GM21447 (cell line): ENCODE measurements at regions not wholly inside any gene's neighbourhood (a gene's known extent, or its start where the extent isn't known, plus 50 kb on each side); places are given as distances from the start of the nearest gene placed in this dataset.

Source experiments
- ATAC-seq: cut with Tn5 transposase; IDR thresholded peaks from one replicate; pipeline ENCODE4 v1.9.1; 2021; ENCODE audit not compliant: unreplicated experiment

DNA sequence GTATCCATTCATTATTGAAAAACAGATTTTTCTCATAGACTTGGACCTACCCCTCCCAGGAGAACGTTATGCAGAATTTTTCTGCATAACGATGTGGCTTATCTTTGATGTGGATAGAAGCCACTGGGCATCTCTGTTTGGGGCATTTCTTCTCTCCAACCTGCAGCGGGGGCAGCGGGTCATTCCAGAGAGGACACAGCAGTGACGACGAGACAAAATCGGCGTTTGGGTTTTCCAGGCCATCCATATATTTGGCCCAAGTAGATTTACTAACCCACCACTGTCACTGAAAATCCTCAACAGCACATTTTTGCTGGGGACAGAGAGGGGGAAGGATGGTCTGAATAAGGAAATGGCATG lies 299.3 kb upstream of the PITRM1 start:
- ATAC-seq: no peak

DNA sequence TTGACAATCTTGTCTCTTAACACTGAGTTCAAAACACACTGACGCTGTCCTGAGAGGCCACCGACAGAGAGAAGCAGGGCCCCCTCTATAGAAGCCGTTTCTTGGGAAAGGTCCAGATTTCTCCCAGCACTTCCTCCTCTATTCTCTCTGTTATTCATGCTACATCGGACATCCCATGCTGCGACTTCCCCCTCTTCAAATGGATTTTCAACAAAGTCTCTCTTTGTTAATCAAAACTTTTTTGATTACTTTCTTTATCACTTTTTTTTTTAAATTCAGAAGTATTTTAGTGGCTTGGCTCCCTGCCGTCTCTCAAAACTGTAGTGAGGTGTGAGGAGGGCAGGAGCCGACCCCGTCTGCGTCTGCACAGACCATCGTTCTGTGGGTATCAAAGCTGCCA lies 298.9 kb upstream of the PITRM1 start:
- ATAC-seq: no peak

DNA sequence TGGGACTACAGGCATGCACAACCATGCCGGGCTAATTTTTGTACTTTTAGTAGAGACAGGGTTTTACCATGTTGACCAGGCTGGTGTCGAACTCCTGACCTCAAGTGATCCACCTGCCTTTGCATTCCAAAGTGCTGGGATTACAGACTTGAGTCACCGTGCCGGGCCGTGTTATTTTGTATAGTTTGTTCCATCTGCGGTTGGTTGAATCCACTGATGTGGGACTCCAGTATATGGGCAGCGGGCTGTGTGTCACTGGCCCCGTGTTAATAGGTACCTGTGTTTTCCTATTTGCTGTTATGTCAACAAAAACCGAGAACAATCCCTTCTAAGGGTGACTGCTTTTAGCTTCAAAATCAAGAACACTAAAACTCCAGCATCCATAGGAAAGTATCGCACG lies 297.6 kb upstream of the PITRM1 start:
- ATAC-seq: no peak

DNA sequence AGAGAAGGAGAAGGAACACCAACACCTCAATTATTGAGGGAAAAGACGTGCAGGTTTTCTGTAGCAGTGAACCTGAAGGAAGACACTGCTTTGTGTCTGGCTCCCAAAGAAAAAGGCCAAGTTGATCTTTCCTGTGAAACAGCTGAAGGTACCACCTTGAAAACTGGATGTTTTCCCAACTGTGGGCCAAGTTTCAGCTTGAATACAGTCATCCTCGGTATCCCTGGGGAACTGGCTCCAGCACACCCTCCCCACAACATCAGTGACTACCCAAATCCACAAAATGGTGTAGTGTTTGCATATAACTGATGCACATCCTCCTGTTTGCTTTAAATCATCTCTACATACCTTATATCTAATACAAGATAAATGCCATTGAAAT lies 297.0 kb upstream of the PITRM1 start:
- no peak for ATAC-seq

DNA sequence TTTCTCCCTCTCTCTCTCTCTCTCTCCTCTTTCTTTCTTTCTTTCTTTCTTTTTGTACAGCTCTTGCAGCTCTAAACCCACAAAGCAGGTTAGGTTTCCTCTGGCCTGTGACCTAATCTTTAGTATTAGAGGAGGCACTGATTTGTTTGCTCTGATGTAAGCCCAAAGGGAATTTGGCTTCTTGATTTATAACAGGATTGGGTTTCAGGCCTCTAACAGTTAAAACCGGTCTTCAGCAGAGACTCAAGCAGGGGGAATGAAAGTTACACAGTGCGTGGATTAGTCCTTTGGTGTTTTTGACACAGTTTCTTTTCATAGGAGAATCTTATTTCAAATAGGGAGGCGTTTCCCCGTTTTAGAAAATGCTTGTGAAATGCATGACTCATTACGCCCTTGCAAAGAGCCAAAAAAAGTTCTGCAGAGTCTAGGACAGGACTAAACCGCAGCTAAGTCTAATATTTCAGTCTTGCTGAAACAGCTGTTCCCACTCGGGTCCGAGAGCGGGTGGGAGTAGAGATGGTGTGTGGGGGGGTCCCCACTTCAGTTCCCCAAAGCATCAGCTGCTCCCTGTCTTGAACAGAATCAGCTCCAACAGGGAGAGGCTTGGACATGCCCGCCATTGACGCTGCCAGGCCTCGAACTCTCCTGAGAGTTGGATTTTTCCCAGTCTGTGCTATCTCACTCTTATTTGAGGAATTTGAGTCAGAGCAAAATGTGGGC lies 296.5 kb upstream of the PITRM1 start:
- no peak for ATAC-seq

DNA sequence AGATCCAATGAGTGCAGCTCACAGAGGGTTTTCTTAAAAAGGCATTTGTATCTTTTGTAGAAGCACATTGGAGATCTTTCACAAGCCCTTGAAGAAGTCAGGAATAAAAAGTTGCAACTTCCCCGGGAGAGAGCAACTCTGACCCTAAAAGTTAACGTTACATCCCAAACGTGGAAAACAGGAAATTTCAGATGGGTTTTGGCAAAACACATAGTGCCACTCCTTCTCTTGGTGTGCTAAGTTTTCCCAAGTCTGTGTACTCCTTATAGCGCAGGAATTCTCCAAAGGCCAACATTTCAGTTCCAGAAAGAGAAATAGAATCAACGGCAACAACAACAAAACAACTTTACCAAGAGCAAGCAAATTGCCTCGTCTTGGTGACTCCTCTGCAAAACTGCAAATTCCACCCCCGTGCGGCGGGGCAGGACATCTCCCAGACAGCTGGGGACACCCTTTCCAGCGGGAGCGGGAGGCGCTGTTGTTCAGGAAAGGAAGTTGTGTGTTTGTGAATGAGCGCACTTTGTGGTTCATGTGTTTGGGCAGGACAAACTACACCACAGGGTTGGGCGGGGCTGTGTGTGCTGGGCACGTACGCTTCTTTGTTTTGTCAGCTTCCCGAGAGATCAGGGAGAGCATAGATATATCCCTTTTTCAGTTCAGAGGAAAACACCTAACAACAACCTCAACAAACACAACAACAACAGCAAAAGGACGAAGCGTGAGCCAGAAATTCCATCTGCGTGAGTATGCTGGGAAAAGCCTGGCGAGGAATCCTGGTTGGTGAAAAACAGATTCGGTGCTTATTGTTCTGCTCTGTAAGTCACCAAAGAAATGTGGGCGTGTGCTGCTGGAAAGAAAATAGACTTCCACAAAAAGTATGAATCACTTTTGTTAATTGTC lies 294.7 kb upstream of the PITRM1 start:
- no peak for ATAC-seq

DNA sequence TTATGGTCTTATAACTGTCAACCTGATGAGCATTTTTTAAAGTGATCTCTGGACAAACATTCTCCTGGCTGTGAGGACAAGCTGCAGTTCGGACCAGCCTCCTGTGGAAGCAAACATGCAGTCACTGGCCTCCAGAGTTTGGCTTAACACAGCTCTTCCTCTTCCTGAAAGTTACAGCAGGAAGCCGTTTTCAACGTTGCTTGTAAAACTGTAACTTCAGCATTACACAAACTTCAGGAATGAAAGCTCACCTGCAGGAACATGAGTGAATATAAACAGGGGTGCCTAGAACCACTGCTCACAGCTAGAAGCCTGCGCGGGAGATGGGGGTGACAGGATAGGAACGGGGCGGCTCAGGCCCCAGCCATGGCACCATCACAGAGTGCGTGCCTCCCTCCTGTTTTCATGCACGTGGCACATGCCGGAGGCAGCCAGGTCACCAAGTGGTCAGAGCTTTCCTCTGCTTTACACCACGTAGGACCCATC lies 292.9 kb upstream of the PITRM1 start:
- no peak for ATAC-seq

DNA sequence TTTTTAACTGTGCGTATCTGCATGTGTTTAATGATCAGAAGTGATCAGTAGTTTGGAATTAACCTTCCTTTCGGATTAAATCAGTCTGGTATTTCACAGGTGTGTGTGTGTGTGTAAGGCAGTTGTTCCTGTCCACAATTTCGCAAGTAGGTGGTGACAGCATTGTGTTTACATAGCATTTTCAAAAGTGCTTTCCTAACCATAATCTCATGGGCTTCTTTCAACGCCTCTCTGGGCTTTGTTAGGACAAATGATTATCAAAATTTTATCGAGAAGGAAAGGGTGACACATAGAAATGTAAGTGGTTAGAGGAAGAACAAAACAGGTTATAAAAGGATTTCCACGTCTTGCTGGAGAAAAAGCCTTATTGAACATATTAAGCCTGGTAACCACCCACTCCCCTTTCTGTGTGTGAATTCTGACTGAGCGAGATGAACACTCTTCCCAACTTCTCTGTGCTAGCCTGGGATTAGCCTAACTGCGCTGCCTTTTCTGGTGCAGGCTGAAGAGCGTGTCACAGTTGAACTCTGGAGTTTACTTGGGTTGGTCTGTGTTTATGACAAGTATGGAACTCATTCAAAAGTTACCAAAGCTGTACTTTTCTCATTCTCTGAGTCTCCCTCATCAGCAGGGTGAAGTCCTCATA lies 292.3 kb upstream of the PITRM1 start:
- ATAC-seq: no peak

DNA sequence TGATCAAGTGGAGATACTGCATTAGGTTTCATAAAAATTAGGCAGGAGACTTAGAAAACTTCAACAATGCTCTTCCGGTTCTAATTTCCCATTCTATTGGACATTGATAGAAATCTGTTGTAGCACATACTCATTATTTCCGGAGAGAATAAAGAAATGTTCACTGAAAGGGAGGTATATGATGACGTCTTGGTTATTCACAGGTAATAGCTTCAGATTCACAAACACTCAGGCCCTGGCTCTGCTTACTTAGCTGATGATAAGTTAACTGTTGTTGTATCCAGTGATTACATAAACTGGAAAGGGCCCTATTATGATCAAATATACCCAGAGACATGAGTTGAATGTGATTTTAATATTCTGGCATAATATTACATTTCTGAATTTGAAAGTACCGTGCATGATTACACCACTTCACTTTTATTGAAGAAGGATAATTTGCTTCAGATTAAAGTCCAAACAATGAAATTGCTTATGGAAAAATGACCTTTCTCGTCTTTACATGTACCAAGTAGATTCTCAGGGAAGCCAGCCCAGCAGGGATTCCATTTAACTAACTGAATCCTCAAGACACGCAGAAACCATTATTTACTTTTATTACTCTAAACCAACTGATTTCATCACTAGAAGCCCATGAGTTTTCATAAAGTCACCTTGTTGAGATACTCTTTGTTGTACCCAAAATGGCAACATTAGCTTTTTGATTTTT lies 288.0 kb upstream of the PITRM1 start:
- ATAC-seq: no peak

DNA sequence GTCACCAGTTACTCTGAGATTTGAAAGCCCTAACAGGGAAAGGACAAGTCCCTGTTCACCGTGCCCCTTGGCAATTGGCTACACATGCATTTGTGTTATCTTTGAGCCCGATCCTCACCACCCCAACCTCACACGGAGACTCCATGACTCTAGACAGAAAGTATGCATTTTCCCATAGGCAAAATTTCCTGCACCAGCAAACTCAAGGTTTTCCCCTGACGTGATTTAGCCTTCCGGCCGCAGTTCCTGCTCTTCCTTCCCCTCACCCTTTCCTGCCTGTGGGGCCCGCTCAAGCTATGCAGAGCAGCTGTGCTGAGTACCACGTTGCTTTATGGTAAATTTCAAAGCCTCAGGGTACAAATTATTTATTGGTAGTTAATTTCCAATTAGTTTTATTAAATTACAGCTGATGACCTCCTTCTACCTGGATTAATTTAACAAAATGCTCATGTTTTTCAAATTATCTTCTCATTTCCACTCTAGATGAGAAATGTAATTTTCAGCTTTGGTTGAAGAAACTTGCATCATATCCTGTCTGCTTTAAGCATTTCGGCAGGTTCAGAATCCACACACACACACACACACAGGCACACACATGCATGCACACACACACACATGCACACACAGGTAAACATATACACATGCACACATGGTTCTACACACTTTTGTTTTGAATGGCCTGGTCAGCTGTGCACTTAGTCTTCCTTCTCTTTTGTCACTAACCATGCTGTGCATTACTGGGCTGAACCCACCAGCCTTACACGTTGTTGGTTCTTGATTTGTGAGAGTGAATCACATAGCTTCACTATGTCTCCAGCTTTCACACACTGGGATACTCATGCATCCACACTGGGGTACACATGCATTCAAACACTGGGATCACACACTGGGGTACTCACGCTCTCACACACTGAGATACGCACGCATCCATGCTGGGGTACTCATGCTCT lies 283.1 kb upstream of the PITRM1 start:
- ATAC-seq: no peak

DNA sequence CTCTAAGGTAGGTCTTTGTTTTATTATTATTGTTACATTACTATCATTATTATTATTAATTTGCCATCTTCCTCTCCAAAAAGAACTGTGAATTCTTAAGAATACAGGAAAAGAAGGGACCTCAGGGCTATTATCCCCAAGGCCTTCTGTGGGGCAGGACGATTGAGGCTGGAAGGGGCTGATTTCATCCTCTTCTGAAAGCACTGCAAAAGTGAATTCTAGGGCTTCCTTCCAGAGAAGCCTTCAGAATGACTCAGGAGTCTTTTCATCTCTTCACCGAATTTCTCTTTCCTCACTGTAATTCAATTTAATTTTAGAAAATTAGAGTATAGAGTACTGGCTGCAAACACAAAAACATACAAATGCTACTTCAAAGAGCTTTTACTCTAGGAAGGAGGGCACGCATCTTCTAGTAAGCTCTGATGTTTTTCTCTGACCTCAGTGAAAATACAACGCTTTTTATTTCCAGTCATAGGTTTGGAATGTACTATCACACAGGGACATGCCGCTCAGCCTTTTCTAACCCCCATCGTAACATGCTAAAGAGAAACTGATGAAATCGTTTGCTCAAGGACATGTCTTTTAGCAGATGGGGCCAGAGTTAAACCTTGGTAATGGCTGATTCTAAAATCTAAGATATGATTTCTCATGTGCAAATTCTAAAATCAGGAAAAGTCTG lies 280.2 kb upstream of the PITRM1 start:
- ATAC-seq: no peak

DNA sequence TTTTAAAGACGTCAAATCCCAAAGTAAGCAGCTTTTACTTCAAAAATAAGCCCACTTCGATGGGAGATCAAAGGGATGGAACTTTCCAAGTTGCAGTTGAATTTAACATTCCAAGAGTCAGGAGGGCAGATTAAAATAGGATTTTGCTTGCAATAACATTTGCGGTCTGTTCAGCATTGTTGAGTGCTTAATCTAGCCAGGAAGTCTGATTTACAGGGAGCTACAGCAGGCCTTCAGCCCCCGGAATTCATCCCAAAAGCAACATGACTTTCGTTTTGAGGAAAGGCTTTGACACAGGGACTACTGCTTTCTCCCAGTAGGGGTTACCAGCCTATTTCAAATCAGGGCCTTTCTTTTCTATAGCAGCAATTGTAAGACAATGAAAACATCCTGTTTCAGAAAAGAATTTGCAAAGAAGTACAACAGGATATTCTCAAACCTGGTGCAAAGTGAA lies 279.6 kb upstream of the PITRM1 start:
- ATAC-seq: no peak

DNA sequence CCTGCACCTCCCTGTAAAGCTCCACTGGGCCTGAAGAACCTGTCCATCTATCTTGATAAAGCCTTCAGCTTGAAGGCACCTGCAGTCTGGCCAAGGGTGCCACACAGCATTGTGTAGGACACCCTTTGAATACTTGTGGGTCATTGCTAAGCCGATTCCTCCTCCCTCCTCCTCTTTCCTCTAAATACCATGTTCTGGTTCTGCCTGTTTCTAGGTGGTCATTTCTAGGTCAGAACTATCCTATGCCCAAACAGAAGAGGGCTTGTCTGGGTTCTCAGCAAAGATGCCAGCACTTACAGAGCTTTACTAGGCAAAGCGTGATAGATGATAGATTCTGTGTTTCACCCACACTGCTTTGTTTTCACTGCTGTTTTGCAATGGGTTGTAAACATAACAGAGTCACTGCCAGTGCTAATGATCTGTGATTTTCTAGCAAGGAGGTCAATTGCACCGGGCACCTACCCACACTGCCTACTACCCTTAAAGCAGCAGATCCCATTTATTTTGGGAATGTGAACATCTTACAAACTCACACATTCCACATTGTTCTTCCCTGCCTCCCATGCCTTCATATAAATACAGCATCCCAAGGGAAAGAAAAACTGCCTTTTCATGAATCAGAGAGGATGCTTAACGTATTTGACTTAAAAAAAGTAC lies 279.1 kb upstream of the PITRM1 start:
- no peak for ATAC-seq

DNA sequence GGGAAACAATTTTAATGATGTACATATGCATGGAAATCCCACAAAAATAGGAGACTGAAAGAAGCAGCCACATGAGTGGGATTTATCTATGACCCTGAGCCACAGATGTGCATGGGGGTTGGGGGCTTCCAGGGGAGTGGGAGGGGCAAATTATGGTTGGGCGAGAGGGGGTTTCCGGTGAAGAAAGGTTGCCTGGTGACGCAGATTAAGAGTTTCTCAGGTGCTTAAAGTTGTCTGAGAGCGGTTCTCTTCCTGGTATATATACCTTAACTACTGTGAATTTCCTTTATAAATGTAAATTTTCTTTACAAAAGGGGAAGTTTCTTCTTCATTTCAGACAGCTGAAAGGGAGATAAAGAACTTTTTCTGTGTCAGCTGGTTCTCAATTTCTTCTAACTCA lies 273.6 kb upstream of the PITRM1 start:
- no peak for ATAC-seq

DNA sequence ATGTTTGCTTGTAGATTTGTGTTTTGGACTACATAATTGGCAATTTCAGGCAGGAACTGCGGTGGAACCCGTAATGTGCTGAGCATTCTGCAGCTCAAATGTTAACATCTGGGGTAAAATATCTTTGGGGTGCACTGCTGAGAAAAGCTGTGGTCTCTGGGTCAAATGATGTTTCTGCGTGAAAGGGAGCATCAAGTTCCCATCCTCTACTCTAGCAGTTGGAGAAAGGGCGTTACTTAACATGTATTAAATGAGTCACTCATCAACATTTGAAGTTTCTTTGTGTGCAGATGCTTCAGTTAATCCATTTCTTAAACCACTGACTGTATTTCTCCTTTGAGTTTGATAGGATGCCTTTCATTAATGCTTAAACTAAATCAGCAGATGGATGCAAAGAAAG lies 273.1 kb upstream of the PITRM1 start:
- no peak for ATAC-seq

DNA sequence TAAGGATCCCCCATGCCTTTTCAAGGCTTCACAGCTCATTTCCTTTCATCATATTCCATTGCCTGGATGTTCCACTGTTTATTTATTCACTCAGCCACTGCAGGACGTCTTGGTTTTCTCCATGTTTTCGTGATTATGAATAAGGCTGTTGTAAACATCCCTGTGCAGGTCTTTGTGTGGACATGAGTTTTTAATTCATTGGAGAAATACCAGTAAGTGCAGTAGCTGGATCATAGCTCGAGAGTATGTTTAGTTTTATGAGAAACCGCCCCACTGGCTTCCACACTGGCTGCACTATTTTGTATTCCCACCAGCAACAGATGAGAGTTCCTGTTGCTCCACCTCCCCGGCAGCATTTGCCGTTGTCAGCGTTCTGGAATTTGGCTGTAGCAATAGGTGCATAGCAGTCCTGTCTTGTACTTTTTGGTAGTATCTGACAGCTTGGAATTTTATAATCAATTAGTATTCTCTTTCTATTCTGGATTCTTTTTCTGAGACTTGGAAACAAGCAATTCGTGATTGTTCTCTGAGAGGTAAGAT lies 269.9 kb upstream of the PITRM1 start:
- ATAC-seq: no peak

DNA sequence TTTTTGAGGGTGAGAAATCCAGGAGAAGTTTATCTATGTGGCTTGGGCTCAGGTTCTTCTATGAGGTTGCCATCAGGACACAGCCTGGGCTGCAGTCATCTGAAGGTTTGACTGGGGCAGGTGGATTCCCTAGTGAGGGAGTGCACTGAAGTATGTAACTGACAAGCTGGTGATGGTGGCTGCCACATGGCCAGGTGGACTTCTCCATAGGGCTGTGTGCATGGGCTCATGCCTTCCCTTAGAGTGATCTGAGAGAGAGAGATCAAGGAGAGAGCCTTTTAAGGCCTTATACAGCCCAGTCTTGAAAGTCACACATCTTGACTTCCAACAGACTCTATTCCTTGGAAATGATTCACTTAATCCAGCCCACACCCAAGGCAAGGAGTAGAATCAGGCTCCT lies 266.6 kb upstream of the PITRM1 start:
- no peak for ATAC-seq

DNA sequence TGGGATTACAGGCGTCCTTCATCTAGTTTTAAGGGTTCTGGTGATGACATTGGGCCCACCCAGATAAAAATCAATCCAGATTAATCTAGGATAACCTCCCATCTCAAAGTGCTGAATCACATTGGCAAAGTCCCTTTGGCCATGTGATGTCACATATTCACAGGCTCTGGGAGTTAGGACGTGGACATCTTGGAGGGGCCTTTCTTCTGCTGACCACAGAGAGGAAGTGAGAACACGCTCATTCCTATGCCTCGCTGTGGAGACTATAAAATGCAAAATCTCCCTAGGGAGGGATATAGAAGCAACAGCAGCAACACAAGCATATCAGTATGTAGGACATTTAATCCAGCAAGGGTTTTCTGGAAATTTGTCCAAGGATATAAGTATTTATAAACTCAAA lies 266.0 kb upstream of the PITRM1 start:
- ATAC-seq: no peak

DNA sequence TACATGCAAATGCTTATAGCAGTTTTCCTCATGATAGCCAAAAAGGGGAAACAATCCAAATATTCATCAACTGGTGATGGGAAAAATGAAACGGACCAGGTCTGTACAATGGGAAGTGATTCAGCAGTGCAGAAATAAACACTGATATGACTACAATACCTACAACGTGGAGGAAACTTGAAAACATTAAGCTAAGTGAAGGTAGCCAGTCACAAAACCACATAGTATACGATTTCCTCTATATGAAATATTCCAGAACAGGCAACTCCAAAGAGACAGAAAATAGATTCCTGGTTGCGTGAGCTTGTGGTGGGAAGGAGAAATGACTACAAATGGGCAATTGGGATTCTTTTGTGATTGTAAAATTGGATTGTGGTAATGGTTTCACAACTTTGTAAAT lies 263.1 kb upstream of the PITRM1 start:
- ATAC-seq: no peak
